DMS 273 treated with DMSO at 0.1 percent for 48 hours (cell line): ENCODE measurements at regions not wholly inside any gene's neighbourhood (a gene's known extent, or its start where the extent isn't known, plus 50 kb on each side); places are given as distances from the start of the nearest gene placed in this dataset.

Experiments
- DNase-seq: peaks from one replicate; lab custom pipeline; 2025; lab: John Stamatoyannopoulos, UW

DNA sequence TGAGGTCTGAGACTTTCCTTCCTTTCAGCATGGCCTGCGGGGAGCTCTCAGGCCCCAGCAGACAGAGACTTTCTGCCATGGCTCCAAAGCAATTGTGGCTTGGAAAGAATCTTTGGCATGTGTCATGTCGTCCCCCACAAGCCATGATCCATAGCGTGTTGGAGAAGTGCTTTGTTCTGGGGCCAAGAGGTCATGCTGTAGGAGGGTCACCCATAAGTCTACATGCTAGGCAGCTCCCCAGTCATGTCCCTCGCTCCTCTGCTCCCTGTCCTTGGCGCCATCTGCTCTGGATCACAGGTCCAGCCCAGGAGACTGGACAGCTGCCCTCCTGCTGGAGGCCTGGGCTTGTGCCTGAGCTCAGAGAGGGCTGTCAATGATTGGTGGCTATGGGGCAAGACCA, 78.8 kb upstream of the LCLAT1 start:
- DNase-seq = no peak

DNA sequence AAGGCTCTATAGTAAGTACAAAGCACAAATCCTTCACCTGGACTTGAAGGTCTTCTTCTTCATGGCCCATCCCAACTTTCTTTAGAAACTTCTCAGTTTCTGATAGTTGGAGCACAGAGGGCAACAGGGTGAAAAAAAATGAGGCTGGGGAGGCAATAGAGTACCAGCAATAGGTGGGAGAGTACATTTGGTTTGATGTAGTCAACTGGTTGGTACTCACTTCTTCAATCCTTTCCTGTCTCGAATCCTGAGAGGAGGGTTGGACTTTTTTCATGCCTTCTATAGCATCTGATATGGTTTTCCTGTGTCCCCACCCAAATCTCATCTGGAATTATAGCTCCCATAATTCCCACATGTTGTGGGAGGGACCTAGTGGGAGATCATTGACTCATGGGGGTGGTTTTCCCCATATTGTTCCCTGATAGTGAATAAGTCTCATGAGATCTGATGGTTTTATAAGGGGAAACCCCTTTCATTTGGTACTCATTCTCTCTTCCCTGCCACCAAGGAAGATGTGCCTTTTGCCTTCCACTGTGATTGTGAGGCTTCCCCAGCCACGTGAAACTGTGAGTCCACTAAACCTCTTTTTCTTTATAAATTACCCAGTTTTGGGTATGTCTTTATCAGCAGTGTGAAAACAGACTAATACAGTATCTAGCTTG, 75.9 kb upstream of the LCLAT1 start:
- no peak for DNase-seq

DNA sequence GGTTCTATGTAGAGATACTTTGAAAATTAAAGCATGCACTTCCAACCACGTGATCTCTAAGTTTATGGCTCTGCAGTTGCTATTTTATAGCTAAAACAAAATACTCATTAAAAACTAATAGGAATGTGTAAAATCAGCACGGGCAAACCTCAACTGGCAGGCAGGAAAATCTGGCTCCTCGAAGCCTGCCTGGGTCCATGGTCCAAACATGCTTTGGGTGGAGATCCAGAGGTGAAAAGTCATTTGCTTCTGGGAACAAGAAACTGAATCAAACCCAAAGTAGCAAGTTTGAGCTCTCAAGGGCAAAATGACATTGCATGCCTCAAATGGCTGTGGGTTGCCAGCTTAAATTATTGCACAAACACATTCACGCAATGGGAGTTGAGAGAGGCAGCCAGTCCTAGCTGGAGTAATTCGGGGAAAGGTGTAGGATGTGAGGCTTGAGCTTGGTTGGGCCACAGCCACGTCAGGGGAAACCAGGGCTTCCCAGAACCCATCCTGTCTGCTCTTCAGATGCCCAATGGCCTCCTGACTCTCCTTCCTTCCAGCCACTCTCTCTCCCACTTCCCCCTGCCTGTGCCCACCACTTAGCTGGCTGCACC, 75.2 kb upstream of the LCLAT1 start:
- DNase-seq = no peak

DNA sequence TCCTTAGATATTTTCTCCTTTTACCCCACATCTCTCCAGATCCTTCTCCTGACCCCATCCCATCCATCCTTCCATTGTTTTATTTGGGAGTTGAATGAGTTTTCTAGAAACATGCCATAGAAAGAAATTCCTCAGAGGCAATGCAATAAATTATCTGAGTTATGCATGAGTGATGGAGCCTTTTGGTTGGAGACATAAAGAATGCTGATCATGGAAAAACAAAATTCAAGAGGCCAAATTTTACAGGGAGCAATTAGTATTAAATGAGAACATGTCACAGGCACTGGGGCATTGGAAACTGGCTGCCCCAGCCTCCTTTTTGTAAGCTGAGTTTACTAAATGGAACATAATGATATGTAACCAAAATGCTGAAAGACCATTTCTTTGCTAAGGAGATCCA, 74.2 kb upstream of the LCLAT1 start:
- DNase-seq = no peak

DNA sequence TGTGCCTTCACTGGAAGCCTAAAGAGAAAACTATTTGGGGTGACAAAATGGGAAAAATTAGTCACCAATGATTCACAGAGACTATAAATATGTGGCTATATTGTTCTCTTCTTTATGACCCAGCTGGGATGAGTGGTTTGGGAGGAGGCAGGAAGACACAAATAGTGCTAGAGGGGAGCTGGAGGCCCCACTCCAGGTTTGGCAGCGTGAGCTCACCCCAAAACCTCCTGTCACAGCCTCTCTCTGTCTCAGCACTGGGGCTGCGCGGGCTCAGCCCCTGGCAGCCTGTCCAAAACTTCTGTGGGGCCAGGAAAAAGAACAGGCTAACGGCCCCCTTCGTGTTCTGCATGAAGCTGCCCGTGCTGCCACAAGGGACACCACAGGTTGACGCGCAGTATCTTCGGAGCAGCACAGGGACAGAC, 73.2 kb upstream of the LCLAT1 start:
- DNase-seq = no peak

DNA sequence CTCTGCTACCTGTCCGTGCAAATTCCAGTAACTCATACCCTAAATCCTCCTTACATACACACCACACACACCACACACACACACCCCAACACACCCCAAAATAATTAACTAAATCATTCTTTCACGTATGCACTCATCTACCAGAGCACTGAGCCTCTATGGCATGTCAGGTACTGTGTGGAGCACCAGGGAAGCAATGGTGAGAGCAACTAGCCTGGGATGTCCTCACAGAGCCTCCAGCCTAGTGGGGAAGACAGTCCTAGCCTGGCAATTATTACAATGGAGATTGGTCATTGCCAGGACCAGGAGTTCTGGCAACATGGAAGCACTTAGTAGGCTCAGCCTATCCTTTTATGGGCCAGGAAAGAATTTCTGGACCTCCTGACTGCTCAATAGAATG, 72.7 kb upstream of the LCLAT1 start:
- DNase-seq = no peak

DNA sequence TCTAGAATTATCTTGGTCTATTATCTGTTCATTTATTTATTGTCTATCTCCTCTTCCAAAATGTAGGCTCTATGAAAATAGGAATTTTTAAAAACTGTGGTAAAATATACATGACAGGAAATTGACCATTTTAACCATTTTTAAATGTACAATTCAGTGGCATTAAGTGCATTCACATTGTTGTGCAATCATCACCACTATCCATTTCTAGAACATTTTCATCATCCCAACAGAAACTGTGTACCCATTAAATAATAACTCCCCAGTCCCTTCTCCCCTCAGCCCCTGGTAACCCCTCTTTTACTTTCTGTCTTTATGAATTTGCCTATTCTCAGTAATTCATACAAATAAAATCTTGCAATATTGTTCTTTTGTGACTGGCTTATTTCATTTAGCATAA, 71.1 kb upstream of the LCLAT1 start:
- DNase-seq = no peak

DNA sequence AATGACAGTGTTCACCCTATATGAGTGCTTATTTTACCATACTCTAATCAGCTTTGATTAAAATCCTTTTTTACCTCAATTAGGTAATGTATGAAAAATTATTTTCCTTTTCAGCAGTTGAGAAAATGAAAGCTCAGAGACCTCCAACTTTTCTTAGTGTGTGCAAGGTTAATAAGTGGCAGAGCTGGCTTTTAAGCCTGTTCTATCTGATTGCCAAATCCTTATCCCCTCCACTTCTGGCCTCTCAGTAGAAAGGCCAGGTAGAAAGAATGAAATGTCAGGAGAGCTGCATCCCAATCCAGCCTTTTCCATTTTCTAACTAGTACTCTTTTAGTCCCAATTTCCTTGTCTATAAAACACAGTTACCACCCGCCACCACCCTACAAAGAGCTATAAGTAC, 67.6 kb upstream of the LCLAT1 start:
- DNase-seq = no peak

DNA sequence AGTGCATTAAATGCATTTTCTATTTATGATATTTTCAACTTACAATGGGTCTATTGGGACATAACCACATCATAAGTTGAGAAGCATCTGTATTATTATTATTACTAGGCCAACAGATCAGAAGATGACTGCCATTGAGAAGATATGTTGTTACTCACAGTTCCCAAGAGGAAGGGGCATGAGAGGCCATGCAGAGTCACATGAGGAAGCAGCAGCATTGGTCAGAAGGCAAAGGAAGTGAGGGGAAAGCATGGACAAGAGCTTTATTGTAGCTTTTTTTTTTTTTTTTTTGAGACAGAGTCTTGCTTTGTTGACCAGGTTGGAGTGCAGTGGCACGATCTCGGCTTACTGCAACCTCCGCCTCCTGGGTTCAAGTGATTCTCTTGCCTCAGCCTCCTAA, 66.2 kb upstream of the LCLAT1 start:
- no peak for DNase-seq

DNA sequence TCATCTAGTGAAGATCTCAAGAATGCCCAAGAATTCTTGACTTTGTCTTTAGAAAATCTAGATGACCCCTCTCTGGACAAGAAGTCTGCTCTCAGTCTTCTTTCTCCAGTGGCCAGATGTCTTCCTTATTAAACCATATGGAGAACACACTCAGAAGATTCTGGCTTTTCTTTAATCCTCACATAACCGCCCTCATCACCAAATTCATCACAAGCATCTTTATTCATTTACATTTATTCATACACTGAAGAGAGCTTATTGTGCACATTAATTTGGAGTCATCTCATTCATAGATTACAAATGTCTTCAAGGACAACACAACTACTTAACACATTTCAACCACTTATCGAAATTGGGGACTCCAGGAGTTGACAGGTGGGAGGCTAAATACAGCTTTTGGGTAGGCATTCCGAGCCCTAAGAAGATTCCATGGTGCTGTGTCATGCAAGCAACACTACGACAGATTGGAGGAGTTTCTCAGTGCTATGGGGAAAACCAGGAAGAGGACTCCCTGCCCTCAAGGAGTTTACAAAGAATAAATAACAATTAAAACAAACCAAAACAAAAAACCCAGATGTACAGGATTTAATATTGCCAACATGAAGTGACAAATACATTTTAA, 64.8 kb upstream of the LCLAT1 start:
- DNase-seq = no peak

DNA sequence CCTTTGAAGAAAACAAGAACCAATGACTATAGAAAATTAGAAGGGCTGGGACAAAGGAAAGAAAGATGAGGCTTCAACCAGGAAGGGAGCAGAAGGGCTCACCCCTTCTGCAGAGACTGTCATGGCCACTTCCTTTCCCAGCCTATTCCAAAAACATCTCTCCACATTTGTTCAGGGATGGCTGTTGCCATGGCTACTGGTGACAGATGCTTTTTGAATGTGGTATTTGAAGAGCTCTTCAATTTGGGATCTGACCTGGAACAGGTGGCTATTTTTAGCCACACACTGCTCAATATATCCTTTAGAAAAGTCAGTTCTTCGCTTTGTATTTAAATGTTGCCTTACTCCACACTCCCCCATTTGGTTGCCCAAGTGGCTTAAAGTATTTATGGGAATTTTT, 64.1 kb upstream of the LCLAT1 start:
- no peak for DNase-seq

DNA sequence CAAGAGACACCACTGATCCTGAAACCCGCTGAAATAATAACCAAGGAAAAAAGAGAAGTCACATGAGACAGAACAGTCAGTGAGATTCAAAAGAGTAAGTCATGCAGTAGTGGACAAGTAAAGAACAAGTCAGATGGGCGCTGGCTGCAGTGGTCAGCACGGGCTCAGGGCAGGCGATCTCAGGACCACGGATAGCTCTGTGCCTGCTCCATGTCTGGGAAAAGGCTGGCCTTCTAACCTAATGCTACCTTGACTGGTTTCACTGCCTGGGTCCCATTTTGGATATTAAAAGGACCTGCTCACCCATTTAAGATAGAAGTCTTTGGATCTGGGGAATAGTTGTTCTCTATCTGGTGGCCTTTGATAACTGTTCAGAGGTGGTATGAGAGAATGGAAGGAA, 61.7 kb upstream of the LCLAT1 start:
- no peak for DNase-seq

DNA sequence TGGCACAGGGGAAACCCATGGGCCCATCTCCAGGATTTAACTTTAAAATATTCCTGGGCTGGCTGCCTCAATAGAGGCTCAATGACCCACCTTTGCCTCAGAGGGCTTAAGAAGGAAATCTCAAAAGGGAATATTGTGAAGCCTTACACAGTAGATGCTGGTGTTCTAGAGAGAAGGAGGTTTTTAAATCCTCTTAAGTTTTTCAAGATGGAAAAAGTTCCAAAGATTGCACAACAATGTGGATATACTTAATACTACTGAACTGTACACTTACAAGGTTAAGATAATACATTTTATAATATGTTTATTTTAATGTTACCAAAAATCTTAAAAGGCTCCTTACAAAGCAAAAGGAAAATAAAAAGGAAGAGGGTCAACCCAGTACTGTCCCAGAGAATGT, 54.9 kb upstream of the LCLAT1 start:
- DNase-seq = no peak

DNA sequence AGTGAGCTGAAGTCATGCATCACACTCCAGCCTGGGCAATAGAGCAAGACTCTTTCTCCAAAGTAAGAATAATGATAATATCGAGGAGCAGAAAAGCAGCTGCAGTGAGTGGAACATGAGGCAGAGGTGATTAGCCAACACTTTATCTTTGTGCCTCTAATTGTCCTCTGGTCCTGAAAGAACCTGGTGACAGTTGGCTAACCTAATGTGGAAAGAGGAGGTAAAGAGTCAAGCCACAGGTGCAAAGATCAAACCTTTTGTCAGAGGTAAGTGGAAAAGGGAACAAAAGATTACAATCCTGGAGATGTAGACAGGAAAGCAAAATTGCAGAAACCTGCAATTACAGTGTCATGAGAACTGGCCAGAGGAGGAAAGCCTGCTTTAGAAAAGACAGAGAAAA, 53.5 kb upstream of the LCLAT1 start:
- DNase-seq = no peak

DNA sequence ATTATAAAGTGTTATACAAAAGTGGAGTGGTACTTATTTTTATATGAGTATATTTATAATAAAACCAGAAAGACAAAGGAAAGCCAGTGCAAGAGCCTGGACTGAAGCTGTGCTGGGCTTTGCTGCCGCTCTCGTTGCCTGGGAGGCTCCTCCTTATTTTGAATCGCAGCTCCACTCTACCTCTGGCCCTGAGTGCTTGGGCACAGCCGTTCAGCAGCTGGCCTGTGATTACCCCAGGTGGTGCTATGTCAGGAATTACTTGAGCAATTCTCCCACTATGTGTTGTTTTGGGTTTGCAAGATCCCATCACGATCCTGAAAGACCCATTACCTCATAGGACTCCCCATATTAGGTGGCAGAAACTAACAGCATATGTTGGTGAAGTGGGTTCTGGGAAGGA, 53.0 kb upstream of the LCLAT1 start:
- no peak for DNase-seq

DNA sequence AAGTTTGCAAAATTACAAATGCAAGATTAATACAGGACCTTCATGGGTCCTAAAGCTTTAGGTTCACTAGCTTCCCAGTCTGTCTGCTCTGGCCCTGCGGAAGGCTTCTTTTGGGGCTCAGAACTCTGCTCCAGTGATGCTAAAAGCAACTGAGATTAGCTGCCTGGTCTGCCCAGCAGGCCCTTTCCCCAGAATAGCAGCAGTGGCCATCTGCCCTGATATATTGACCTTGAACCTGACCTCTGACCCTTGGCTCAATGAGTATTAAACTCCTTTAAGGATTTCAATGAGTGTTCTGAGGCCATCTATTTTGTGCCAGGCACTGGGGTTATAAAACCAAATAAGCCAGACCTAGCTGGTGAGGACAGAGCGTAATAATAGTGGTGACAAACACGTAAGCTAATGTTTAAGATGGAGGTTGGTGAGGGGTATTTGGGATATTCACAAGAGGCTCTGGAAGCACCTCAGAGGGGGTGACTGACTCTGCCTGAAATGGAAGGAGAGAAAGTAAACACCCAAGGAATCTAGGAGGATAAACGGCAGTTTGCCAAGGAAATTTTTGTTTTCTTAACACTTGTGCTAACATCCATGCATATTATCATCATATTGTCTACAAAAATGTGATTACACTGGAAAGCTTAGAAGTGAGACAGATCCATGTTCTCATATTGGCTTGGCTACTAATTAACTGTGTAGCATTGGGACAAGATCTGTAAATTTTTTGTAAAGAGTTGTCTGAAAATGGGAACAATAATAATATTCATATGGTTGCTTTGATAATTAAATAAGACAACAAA, 50.4 kb upstream of the LCLAT1 start:
- DNase-seq = no peak
